8988T (cell line): ENCODE measurements at regions not wholly inside any gene's neighbourhood (a gene's known extent, or its start where the extent isn't known, plus 50 kb on each side); places are given as distances from the start of the nearest gene placed in this dataset.

Experiments
- DNase-seq: peaks from one replicate; pipeline ENCODE4 v3.0.0; 2011

- no peak for DNase-seq
Observed at GRCh38 chr4:138014590-138015288, 227.4 kb downstream of the SLC7A11 start.

- no peak for DNase-seq
Observed at GRCh38 chr4:138013625-138014024, 228.5 kb downstream of the SLC7A11 start.

GRCh38 chr4:138010639-138011038 is 231.5 kb downstream of the SLC7A11 start:
- DNase-seq, result no peak

GRCh38 chr4:138007572-138007971 is 234.6 kb downstream of the SLC7A11 start:
- no peak for DNase-seq

GRCh38 chr4:138005486-138005885 is 236.7 kb downstream of the SLC7A11 start:
- no peak for DNase-seq

GRCh38 chr4:138003248-138003647 is 238.9 kb downstream of the SLC7A11 start:
- DNase-seq, result no peak

- DNase-seq, result no peak
Observed at GRCh38 chr4:137998666-137999429, 243.3 kb downstream of the SLC7A11 start.

GRCh38 chr4:137997496-137997895 is 244.7 kb downstream of the SLC7A11 start:
- DNase-seq, result no peak

GRCh38 chr4:137994853-137995252 is 247.3 kb downstream of the SLC7A11 start:
- DNase-seq, result no peak

GRCh38 chr4:137993232-137993631 is 248.9 kb downstream of the SLC7A11 start:
- no peak for DNase-seq

GRCh38 chr4:137981277-137981676 is 260.9 kb downstream of the SLC7A11 start:
- no peak for DNase-seq

- DNase-seq, result no peak
Observed at GRCh38 chr4:137980641-137981040, 261.5 kb downstream of the SLC7A11 start.

GRCh38 chr4:137979938-137980337 is 262.2 kb downstream of the SLC7A11 start:
- no peak for DNase-seq

- no peak for DNase-seq
Observed at GRCh38 chr4:137968956-137969678, 273.0 kb downstream of the SLC7A11 start.

- DNase-seq, result no peak
Observed at GRCh38 chr4:137967480-137968190, 274.5 kb downstream of the SLC7A11 start.

- no peak for DNase-seq
Observed at GRCh38 chr4:137966504-137966903, 275.6 kb downstream of the SLC7A11 start.

GRCh38 chr4:137961051-137961438 is 281.1 kb downstream of the SLC7A11 start:
- DNase-seq, result no peak

- no peak for DNase-seq
Observed at GRCh38 chr4:137960371-137961050, 281.6 kb downstream of the SLC7A11 start.

GRCh38 chr4:137957806-137958205 is 284.3 kb downstream of the SLC7A11 start:
- DNase-seq, result no peak

- DNase-seq, result no peak
Observed at GRCh38 chr4:137956256-137956655, 285.9 kb downstream of the SLC7A11 start.

- no peak for DNase-seq
Observed at GRCh38 chr4:137955595-137955994, 286.6 kb downstream of the SLC7A11 start.

GRCh38 chr4:137952116-137952515 is 290.0 kb downstream of the SLC7A11 start:
- DNase-seq, result no peak

GRCh38 chr4:137950286-137950685 is 291.9 kb downstream of the SLC7A11 start:
- DNase-seq, result no peak
